ENCODE measurements at regions not wholly inside any gene's neighbourhood (a gene's known extent, or its start where the extent isn't known, plus 50 kb on each side); places are given as distances from the start of the nearest gene placed in this dataset.

DNA sequence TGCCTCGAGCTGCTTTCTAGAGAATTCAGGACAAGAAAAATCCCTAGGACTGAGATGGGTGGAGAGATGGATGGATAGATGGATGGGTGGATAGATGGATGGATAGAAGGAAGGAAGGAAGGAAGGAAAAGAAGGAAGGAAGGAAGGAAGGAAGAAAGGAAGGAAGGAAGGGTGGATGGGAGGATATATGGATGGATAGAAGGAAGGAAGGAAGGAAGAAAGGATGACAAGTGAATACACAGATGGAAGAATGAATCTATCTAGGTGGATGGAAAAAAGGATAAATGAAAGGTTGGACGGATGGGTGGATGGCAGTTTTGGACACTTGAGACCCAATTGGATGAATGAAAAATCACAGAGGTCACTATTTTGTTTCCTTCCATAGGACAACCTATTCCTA is 120.4 kb upstream of the KAZN start:
- TF ChIP-seq, protein P1, sequence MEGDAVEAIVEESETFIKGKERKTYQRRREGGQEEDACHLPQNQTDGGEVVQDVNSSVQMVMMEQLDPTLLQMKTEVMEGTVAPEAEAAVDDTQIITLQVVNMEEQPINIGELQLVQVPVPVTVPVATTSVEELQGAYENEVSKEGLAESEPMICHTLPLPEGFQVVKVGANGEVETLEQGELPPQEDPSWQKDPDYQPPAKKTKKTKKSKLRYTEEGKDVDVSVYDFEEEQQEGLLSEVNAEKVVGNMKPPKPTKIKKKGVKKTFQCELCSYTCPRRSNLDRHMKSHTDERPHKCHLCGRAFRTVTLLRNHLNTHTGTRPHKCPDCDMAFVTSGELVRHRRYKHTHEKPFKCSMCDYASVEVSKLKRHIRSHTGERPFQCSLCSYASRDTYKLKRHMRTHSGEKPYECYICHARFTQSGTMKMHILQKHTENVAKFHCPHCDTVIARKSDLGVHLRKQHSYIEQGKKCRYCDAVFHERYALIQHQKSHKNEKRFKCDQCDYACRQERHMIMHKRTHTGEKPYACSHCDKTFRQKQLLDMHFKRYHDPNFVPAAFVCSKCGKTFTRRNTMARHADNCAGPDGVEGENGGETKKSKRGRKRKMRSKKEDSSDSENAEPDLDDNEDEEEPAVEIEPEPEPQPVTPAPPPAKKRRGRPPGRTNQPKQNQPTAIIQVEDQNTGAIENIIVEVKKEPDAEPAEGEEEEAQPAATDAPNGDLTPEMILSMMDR (IDR thresholded peaks at IDR 0.05), result no peak
- TF ChIP-seq POLR2A (IDR thresholded peaks at IDR 0.05), result no peak

All from lower leg skin (tissue), 3 donors.